ENCODE measurements at regions not wholly inside any gene's neighbourhood (a gene's known extent, or its start where the extent isn't known, plus 50 kb on each side); places are given as distances from the start of the nearest gene placed in this dataset.
A peak's percentile ranks its signal among the peaks of the same experiment; 100 is the strongest.

- DNase-seq (ENCODE audit: low spot score in 2 of 2): no peak
- H3K9me3 ChIP-seq: no peaks in the 10 kb centered on the region
- no peak overlapping the region for H3K4me3 ChIP-seq
- intact Hi-C loops (cut with DNase I): no loop called here
- H3K36me3 ChIP-seq: no peaks in the 10 kb centered on the region
- peaks cover 0 to 8% of the 10 kb centered on the region in 2 donors for H3K4me1 ChIP-seq
- TF ChIP-seq CTCF (IDR thresholded peaks at IDR 0.05): no peak
- no peaks in the 10 kb centered on the region for H3K27me3 ChIP-seq
- no peak overlapping the region for H3K27ac ChIP-seq
These were observed 107.4 kb downstream of the NR1D2 start for GRCh38 chr3:24052446-24052845.

GRCh38 chr3:24058940-24059705 is 114.0 kb downstream of the NR1D2 start:
- Histone ChIP-seq H3K27ac (peak overlapping the region; percentile 71 to 83), H3K4me1 (peaks cover 0 to 14% of the 10 kb centered on the region in 2 donors), H3K4me3 (no peak overlapping the region), H3K36me3 (no peaks in the 10 kb centered on the region), H3K27me3 (no peaks in the 10 kb centered on the region), H3K9me3 (peaks cover 0 to 8% of the 10 kb centered on the region in 2 donors)
- DNase-seq (ENCODE audit: low spot score in 2 of 2): no peak
- intact Hi-C loops (cut with DNase I): no loop called here
- TF ChIP-seq CTCF (IDR thresholded peaks at IDR 0.05): no peak

- Histone ChIP-seq H3K36me3 (no peaks in the 10 kb centered on the region), H3K27me3 (no peaks in the 10 kb centered on the region), H3K4me1 (peaks cover 0 to 14% of the 10 kb centered on the region in 2 donors), H3K27ac (peak overlapping the region; percentile 71 to 83), H3K4me3 (peak overlapping the region in 1 of 2 donors; percentile 8), H3K9me3 (peaks cover 0 to 8% of the 10 kb centered on the region in 2 donors)
- intact Hi-C loops (cut with DNase I): loop anchor here (5.0 to 10.0 kb wide), 2 partner anchors 52 to 175 kb away; no protein-coding TSS in a partner anchor
- peak in 1 of 3 experiments; percentile 20 for TF ChIP-seq CTCF (IDR thresholded peaks at IDR 0.05)
- peak; percentile 17 to 81 for DNase-seq (ENCODE audit: low spot score in 2 of 2)
These were observed 115.0 kb downstream of the NR1D2 start for GRCh38 chr3:24060055-24060454.

GRCh38 chr3:24062916-24063315 is 117.8 kb downstream of the NR1D2 start:
- H3K4me3 ChIP-seq: no peak overlapping the region
- H3K4me1 ChIP-seq: peaks cover 0 to 14% of the 10 kb centered on the region in 2 donors
- intact Hi-C loops (cut with DNase I): loop anchor here (5.0 to 10.0 kb wide), 2 partner anchors 49 to 172 kb away; no protein-coding TSS in a partner anchor
- H3K9me3 ChIP-seq: peaks cover 0 to 5% of the 10 kb centered on the region in 2 donors
- H3K27me3 ChIP-seq: no peaks in the 10 kb centered on the region
- peak overlapping the region in 1 of 2 donors; percentile 83 for H3K27ac ChIP-seq
- no peaks in the 10 kb centered on the region for H3K36me3 ChIP-seq
- TF ChIP-seq CTCF (IDR thresholded peaks at IDR 0.05): no peak
- no peak for DNase-seq (ENCODE audit: low spot score in 2 of 2)
